ENCODE measurements at regions not wholly inside any gene's neighbourhood (a gene's known extent, or its start where the extent isn't known, plus 50 kb on each side); places are given as distances from the start of the nearest gene placed in this dataset.
A peak's percentile ranks its signal among the peaks of the same experiment; 100 is the strongest.
"Not testable (repeated sequence)": the region's sequence is repeated elsewhere in the genome, so short reads cannot be mapped to it uniquely, and the experiment has no call there.

DNA sequence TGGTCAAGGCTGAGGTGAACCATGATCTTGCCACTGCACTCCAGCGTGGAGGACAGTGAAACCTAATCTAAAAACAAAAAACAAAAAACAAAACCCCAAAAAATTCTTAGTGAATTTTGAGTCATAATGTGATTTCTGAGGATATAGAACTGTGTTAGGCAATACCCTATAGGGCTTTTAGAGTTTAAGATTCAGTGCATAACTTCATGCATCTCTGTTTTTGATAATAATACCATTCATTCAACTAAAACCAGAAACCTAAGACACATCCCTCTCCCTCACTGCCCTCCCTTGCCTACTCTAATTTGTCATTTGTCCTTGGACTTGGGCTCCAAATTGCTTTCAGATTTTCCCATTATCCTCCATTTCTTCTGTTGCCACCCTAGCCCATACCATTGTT lies 405.7 kb upstream of the EDIL3 start:
- DNase-seq (ENCODE audit: low spot score) = no peak

DNA sequence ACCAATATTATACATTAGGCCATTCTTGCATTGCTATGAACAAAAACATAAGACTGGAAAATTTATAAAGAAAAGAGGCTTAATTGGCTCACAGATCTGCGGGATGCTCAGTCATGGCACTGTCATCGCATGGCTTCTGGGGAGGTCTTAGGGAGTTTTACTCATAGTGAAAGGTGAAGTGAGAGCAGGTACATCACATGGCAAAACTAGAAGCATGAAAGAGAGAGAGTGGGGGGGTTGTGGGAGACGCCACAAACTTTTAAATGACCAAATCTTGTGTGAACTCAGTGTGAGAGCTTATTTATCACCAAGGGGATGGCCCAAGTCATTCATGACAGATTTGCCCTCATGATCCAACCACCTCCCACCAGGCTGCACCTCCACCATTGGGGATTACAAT lies 398.3 kb upstream of the EDIL3 start:
- DNase-seq (ENCODE audit: low spot score) = no peak

DNA sequence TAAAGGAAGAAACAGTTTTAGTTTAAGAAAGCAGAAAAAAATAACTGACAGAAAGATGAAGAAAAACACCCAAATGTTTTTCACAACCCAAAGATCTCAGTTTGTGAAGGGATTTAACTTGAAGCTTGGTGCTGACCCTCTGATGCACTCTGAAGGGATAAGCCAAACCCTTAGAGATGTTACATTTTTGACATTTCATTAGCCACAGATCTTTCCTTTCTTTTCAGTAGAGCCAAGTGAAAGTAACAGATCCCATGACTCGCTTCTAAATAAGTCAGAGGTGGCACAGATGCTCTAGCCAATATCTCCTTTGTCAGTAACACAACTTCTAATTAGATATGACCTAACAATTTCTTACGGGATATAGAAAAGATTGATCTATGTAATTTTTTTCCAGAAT lies 394.5 kb upstream of the EDIL3 start:
- no peak for DNase-seq (ENCODE audit: low spot score)

DNA sequence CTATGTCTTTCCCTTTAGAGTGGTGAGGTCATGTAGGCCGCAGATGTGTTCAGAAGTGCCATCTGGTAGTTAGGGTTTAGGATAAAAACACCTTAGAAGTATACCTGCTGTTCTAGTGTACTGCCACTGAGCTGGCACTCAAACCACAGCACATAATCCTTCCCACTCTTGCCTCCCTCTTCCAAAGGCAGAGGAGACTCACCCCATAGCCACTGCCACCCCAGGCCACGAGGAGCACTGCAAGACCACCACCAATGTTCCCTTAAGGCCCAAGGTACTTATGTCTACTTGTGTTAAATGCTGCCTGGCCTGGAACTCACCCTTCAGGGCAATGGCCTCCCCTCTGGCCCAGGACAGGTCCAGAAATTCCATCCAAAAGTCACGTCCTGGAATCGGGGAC lies 379.5 kb upstream of the EDIL3 start:
- no peak for DNase-seq (ENCODE audit: low spot score)

DNA sequence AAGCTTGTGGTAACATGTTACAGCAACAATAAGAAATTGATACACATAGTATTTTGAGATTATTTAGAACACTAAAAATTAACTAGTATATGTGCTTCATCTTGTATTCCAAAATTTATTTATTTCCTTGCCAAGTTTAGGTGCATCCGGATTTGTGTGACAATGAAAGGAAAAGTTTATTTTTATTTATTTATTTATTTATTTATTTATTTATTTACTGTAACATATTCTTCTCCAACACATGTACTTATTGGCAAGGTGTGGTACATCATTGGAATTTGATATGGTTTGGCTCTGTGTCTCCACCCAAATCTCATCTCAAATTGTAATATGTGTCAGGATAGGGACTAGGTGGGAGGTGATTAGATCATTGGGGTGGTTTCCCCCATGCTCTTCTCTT lies 373.3 kb upstream of the EDIL3 start:
- no peak for DNase-seq (ENCODE audit: low spot score)

DNA sequence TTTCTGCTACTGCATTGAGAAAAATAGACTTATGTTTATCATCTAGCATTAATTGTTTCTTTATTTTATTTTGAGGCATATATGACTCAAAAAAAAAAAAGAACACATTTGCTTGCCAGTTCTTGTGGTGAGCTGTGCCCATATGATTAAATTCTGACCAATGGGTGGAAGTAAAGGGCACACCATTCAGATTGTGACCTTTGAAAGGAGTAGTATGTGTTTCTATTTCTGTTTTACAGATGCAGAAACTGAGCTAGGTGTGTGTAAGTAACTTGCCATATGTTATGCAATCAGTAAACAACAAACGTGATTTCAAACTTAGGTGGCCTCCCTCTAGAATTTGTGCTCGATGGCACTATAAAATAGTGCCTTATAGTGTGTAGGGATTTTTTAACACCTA lies 368.1 kb upstream of the EDIL3 start:
- no peak for DNase-seq (ENCODE audit: low spot score)

DNA sequence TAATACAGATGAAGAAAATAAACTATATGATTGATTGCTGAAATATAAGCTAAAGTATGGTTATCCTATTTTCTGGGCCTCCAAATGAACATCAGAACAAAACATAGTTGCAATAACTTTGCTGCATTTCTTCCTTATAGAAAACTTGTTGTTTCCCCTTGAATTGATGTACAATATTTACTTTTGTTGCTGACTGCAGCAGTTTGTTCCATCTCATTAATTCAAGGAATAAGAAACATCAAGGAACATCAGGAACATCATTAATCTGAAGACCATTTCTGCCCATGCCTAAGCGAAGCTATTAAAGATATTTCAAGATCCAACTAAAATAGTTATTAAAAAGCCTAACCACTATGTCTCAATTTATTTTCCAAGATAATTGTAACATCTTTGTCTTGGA lies 363.6 kb upstream of the EDIL3 start:
- DNase-seq (ENCODE audit: low spot score) = no peak

DNA sequence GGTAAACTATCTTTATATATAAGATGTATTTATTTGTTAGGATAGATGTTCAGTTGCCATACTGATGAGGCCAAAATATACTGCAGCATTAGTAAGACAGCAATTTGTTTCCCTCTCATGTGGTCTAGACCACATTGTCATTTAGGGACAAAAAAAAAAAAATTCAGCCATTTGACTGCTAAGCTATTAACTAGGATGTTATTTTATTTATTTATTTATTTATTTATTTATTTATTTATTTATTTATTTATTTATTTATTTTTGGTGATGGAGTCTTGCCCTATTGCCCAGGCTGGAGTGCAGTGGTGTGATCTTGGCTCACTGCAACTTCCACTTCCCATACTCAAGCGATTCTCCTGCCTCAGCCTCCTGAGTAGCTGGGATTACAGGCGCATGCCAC lies 361.6 kb upstream of the EDIL3 start:
- not testable (repeated sequence) for DNase-seq (ENCODE audit: low spot score)

DNA sequence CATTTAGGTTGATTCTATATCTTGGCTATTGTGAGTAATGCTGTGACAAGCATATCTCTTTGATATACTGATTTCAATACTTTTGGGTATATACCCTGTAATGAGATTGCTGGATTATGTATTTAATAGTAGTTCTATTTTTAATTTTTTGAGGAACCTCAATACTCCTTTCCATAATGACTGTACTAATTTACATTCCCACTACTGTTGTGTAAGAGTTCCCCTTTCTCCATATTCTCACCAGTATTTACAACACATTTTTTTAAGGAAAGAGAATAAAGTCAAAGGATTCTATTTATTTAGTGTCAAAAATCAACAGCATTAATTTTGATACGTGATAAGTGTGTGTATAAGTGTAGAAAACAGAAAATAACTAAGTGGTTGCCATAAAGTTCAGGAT lies 356.4 kb upstream of the EDIL3 start:
- no peak for DNase-seq (ENCODE audit: low spot score)

DNA sequence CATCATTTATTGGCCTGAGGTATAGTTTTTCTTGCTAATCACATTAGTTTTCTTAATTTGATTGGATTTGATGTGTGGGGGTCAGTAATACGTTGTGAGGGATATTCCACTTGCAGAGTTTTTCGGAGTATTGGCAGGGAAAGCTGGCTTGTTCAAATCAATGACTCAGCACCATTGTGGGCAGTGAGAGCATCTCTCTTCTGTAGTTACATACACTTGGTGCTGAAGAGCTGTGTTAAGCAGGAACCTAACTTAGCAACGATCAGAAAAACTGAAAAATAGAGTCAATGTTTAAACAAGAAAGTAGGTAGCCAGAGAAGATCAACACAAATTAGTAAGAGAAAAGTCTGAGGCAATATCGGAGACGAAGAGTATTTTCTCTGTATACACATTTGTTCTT lies 344.6 kb upstream of the EDIL3 start:
- peak; percentile 68 for DNase-seq (ENCODE audit: low spot score)

DNA sequence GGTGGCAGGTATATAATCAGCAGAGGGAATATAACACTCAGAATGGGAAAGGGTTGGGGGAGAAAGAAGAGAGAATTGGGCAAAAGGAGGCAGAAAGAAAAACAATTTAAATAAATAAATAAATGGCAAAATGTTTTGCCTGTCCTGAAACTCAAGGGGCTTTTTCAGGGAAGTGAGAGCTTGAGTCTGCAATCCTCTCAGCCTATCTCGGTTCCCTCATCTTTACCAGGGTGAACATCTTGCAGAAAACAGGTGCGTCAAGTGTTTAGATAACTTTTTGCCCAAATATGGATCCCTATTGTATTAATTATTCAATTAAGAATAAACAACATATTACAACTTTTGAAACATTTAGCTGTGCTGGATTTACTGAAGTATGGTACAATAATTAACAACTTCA lies 343.0 kb upstream of the EDIL3 start:
- DNase-seq (ENCODE audit: low spot score) = no peak

DNA sequence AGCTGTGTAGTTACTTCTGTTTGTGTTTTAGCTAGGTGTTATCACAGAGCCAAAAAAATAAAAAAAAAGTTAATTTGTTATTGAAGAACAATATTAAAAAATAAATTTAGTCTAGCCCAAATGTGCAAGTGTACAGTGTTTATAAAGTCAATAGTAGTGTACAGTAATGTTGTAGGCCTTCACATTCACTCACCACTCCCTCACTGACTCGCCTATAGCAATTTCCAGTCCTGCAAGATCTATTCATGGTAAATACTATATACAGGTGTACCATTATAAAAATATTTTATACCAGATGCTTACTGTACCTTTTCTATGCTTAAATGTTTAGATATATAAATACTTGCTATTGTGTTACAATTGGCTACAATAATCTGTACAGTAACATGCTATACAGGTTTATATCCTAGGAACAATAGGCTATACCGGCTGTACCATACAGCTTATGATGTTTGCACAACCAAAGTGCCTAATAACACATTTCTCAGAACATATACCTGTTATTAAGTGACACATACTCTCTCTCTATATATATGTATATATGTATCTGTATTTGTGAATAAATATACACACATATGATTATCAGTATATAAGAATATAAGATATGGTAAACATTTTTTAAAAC lies 341.4 kb upstream of the EDIL3 start:
- DNase-seq (ENCODE audit: low spot score) = no peak

DNA sequence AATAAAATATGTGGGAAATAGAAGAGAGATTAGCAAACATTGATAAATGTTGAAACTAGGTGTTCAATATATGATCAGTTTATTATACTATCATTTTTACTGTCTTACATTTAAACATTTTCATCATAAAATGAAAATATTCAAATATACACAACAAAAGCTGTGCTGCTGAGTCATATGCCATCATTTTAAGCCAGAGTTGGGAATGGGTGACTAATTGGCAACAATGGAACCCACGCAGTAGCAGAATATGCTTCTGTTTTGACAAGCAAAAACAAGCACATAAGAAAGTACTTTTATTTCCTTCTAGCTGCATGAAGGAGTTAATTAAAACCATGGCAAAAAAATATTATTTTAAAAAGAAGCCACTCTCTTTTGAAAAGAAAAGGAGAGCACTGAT lies 340.0 kb upstream of the EDIL3 start:
- DNase-seq (ENCODE audit: low spot score) = no peak

DNA sequence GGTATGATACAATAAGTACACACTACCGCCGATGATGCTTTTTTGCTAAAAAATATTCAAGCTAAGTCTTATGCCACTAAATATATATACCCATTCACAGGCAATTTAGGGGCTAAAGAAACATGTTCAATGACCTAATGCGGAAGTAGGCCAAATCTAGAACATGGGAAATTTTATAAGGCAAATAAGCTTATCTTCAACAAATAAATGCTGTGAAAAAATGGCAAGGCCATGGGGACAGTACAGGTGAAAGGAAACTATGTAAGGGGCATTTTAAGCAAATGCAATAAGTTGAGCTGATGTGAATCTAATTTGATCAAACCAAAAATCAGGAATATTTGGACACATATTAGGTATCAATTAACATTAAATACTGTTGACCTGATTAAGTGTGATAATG lies 339.5 kb upstream of the EDIL3 start:
- no peak for DNase-seq (ENCODE audit: low spot score)

DNA sequence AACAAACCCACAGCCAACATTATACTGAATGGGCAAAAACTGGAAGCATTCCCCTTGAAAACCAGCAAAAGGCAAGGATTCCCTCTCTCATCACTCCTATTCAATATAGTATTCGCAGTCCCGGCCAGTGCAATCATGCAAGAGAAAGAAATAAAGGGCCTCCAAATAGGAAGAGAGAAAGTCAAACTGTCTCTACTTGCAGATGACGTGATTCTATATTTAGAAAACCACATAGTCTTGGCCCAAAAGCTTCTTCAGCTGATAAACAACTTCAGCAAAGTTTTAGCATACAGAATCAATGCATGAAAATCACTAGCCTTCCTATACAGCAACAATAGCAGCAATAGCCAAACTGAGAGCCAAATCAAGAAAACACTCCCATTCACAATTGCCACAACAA lies 333.7 kb upstream of the EDIL3 start:
- no peak for DNase-seq (ENCODE audit: low spot score)

DNA sequence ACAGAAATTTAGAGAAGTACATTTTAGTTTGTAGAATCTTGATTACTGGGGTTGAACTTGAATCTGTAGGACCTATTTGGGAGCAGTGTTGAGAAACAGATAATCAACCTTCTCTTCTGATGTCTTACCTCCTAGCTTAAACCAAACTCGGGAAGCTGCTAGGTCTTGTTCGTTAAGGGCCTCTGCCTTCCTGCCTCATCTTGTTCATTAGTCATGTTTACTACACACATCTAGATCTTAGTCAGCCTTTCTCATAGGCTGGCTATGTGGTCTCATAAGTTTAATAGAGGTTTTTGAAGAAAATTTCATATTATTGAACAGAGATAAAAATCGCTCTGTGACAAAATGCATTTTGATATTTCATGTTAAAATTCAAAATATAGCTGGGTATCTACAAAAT lies 331.0 kb upstream of the EDIL3 start:
- DNase-seq (ENCODE audit: low spot score) = no peak

DNA sequence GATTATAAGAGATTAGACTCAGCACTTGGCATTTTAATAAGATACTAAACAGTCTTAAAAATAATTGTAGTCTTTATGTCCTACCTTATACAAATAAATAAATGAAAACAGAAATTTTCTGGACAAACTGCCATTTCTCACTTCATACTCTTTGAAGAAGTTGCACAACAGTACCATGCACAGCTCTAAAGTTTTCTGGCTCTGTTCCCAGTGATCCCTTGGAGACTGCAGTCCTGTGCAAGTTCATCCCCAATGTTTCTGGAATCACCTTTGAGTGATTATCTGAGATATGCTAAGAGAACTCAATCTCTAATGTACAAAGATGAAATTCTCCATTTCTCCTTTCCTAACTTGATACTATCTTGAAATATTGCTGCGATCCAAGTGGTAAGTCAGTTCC lies 330.4 kb upstream of the EDIL3 start:
- DNase-seq (ENCODE audit: low spot score) = no peak

DNA sequence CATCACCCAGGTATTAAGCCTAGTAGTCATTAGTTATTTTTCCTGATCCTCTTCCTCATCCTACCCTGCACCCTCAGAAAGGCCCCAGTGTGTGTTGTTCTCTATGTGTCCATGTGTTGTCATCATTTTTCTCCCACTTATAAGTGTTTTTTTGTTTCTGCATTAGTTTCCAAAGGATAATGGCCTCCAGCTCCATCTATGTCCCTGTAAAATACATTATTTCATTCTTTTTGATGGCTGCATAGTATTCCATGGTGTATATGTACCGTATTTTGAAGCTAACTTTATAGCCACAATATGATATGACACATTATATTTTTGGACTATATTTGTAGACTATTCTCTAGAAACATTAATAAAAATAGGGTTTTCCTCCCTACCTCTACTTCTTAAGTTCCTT lies 324.4 kb upstream of the EDIL3 start:
- no peak for DNase-seq (ENCODE audit: low spot score)

DNA sequence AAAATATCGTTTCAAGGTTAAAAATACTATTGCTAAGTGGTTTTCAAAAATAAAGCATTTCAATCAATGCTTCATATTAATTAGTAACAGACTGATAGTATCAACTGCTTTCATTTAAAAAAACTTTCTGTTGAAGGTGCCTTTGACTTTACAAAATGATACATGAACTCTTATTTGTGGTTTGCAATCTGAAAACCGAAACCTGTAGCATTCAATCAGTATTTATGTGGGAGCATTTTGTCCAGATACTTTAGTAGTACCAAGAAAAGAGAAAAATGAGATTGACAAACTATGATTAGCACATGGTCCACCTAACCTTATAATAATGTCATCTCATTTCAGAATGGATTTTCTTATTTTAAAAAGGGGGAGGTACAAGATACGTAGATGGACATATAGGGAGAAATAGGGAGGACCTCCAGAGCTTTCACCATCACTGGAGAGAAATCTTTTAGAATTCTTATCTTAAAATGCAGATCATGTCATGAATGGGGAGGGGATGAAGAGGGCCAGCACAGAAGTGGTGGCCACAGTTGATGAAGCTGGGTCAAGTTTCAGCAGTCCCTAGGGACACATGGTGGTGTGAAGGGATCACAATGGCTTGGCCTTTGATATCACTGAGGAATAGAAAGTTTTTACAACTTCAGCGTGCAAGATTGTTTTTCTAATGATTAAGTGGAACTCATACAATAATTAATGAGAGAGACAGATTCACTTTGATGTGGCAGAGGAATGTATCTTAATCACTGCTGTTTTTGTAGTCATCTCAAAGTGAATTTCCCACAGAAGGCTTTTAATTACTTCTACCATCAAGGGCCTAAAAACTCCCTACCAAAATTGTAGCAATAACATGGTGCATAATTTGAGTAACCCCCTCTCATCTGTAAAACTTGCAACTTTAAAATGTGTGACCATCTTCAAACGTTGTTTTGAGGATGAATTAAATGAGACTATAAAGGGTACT lies 322.3 kb upstream of the EDIL3 start:
- no peak for DNase-seq (ENCODE audit: low spot score)

DNA sequence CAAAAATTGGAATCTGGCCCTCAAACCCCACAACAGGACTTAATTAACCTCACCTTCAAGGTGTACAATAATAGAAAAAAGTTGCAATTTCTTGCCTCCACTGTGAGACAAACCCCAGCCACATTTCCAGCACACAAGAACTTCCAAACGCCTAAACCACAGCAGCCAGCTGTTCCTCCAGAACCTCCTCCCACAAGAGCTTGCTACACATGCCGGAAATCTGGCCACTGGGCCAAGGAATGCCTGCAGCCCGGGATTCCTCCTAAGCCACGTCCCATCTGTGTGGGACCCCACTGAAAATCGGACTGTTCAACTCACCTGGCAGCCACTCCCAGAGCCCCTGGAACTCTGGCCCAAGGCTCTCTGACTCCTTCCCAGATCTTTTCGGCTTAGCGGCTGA lies 315.9 kb upstream of the EDIL3 start:
- not testable (repeated sequence) for DNase-seq (ENCODE audit: low spot score)

DNA sequence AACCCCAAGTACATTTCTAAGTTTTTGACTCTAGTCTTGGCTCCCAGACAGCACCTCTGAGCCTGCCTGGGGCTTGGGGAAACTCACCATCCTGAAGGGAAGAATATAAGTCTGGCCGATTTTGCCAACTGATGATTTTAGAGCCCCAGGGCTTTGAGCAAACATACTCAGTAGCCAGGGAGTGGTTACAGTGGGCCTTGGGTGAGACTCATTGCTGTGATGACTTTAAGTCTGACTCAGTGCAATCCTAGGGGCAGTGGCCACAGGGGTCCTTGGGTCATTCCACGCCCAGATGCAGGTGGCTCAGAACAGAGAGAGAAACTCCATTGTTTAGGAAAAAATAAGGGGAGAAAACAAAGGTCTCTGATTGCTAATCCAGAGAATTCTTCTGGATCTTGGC lies 312.0 kb upstream of the EDIL3 start:
- DNase-seq (ENCODE audit: low spot score) = no peak

DNA sequence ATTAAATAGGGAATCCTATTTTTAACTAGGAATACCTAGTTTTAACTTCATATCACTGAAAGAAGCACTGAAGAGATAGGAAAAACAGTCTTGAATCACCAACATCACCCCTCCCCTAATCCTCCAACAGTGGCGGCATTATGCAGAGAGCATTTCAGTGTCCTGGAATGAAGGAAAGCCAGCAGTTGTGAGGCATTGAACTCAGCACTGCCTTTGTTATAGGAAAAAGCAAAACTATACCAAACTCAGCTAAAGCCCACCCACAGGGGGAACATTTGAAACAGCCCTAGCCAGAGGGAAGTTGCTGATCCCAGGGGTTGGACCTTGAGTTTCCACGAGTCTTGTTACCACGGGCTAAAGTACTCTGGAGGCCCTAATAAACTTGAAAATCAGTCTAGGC lies 310.6 kb upstream of the EDIL3 start:
- no peak for DNase-seq (ENCODE audit: low spot score)

DNA sequence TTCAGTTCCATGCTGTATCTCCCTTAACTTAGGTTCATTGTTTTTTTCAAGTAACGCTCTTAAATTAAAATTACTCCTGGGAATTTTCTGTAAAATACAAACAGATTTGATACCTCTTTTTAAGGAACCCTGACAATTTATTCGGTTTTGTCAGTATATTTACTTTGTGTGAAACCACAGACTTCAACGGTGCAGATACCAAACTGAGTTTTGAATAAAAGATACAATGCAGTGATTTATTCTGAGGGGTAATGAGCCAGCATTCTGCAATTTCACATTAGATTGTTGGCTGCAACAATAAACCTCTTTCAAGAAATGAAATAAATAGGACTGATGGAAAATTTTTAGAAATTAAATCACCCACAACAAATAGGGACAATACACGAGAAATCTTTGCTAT lies 308.6 kb upstream of the EDIL3 start:
- peak; percentile 45 for DNase-seq (ENCODE audit: low spot score)

DNA sequence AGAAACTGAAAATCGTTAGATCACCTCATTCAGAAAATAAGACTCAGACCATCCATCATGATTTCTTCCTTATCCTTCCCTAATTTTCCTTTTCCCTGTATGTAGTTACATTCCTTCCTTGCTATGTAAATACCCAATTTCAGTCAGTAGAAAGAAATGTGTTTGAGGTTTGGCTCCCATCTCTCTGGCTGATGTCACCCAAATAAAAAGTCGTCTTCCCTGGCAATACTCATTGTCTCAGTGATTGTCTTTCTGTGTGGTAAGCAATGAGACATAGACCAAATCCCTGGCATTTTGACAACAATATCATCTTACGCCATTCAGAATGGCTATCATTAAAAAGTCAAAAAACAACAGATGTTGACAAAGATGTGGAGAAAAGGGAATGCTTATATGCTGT lies 303.9 kb upstream of the EDIL3 start:
- no peak for DNase-seq (ENCODE audit: low spot score)
